HG02571 (cell line): ENCODE measurements at regions not wholly inside any gene's neighbourhood (a gene's known extent, or its start where the extent isn't known, plus 50 kb on each side); places are given as distances from the start of the nearest gene placed in this dataset.

Source experiments
- ATAC-seq: cut with Tn5 transposase; IDR thresholded peaks from one replicate; pipeline ENCODE4 v1.9.1; 2021; ENCODE audit warnings: mild to moderate bottlenecking, moderate library complexity; ENCODE audit not compliant: unreplicated experiment

GRCh38 chr13:89827552-89827951 is 1519.9 kb upstream of the MIR17HG start:
- no peak for ATAC-seq

- no peak for ATAC-seq
These were observed 1519.0 kb upstream of the MIR17HG start for GRCh38 chr13:89828506-89828905.

GRCh38 chr13:89831157-89831556 is 1516.3 kb upstream of the MIR17HG start:
- no peak for ATAC-seq

GRCh38 chr13:89832827-89833226 is 1514.7 kb upstream of the MIR17HG start:
- no peak for ATAC-seq

DNA sequence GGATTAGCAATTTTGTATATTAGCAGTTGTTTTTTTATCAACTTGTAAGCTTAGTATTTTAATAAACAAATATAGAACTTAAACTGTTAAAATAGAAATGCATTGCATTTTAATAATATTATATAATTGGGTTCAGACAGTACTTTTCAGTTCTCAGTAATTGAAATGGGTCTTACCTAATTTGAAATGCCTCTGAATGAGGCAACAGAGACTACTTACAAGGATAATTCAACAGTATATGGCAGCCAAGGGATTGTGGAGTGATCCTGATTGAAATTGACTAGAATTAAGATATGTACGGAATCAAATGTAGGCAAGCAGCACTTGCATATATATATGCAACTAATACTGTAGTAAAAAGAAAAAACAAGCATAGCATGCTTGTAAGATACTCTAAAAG is 1503.9 kb upstream of the MIR17HG start:
- no peak for ATAC-seq

DNA sequence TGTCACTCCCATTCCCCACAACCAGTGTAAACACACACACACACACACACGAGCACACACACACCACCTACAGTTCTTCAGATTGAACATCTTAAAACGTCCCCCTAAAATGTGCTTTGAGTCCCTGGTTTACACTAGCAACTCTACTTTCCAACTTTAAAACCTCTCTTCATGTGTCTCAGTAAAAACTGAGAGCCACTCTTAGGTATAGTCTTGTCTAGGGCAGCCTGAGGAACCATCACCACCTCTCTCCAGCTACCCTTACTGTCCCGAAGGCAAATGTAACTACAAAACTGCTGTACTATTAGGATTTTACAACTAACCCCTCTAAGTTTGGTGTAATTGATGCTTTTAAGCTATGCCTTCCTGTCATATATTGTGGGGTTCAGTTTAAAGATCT is 1501.6 kb upstream of the MIR17HG start:
- no peak for ATAC-seq

DNA sequence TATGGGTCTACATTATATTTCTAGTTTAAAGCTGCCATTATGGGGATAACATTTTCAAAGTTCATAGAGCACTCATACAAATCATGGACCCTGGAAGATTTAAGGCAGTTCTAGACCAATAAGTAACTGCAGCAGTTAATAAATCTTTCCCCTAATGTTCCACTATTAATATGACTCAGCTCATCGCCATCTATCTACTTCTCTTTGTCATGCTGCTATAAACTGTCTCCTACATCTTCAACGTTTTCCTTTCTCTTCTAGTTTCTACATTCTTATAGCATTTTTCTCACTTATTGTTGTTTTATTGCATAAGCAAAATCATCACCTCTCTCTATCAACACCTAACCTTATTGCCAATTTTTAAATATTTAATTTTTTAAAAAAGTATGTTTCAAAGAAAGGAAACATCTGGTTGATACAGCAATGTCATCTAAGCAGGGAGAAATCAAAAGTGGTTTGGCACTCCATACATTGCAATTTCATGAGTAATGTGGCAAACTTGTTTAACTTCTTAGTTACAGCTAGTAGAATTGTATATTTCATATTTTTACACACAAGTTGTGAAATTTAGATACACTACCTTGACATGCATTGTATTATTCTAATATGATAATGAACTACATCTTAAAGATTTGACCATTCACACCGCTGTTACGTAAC is 1500.4 kb upstream of the MIR17HG start:
- ATAC-seq = no peak

DNA sequence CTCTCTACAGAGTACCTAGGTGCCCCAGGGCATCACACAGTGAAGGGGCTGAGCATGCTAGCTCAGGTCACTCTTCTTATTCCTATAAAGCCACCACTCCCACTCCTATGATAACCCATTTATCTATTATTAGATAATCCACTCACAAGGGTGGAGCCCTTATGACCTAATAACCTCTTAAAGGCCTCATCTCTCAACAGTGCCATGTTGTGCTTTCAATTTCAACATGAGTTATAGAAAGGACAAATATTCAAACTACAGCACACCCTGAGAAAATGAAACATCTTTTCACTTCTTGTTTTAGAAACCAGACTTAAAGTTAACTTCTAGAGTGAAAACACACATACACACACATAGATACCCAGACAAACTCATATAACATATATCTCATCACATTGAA is 1494.9 kb upstream of the MIR17HG start:
- no peak for ATAC-seq

DNA sequence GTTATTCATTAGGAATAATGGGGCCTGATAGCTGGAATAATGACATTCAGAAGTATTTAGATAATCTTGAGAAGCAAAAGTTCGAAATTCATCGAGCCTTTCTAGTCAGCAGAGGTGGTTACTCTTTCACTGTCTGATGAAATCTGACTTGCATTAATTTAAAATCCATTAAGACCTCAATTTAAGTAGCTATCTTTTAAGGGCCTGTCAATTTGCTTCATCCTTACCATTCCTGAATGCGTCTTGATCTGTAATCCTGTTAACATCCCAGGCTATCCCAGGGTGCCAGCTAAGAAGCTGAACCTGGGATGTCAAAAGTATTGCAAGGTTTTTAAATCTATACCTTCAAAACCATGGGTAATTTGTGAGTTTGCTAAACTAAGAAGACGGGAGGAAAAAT is 1491.0 kb upstream of the MIR17HG start:
- ATAC-seq = no peak

DNA sequence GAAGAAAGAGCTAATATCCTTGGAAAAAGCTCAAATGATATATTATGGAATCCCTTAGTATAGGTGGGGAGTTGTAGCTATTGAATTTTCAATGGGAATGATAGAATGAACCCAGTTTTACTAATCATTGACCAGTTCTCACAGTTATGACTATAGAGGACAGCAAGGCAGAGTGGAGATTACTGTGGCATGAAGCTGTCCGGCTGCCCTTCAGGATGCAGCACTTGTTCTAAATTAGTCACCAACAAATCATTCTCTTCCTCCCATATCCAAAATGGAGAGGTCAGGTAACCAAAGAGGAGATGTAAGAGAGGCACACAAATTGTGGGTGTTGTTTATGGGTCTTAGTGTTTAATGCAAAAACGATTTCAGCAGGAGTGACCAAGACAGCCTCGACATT is 1490.0 kb upstream of the MIR17HG start:
- ATAC-seq = no peak

GRCh38 chr13:89862011-89862690 is 1485.3 kb upstream of the MIR17HG start:
- no peak for ATAC-seq

- no peak for ATAC-seq
These were observed 1484.8 kb upstream of the MIR17HG start for GRCh38 chr13:89862691-89863036.

- ATAC-seq = no peak
These were observed 1482.1 kb upstream of the MIR17HG start for GRCh38 chr13:89865164-89866064.

DNA sequence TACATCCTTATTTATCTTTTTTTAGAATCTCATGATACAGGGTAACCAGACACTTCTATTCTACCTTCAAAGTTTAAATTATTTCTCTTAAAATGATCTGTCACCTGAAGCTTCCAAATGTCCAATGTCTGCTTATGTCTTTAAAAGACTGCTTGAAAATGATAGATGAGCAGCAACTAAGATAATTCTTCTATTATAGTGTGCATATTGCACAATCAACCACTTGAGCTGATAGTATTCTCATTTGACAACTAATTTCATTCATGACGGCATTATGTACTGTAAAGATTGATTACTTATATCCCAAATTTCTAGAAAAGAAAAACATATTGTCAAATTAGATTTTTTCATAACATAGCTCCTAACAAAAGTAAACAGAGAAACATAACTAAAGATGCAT is 1478.2 kb upstream of the MIR17HG start:
- no peak for ATAC-seq

DNA sequence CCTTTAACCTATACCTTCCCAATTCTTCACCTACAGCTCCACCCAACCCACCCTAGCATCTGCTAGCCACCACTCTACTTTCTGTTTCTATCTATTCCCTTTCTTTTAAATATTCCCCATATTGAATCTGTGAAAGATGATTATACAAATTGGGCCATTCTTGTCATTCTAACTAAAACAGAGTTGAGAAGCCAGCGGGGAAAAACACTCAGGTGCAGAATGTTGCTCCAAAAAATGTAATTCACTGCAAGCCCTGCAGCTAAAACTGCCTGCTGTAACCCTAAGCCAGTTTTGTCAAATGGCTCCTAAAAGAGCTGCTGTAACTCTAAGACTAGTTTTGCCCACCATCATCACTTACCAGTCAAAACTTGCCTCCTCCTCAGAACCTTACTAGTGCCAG is 1468.6 kb upstream of the MIR17HG start:
- ATAC-seq = no peak

- no peak for ATAC-seq
These were observed 1467.3 kb upstream of the MIR17HG start for GRCh38 chr13:89880201-89880600.

DNA sequence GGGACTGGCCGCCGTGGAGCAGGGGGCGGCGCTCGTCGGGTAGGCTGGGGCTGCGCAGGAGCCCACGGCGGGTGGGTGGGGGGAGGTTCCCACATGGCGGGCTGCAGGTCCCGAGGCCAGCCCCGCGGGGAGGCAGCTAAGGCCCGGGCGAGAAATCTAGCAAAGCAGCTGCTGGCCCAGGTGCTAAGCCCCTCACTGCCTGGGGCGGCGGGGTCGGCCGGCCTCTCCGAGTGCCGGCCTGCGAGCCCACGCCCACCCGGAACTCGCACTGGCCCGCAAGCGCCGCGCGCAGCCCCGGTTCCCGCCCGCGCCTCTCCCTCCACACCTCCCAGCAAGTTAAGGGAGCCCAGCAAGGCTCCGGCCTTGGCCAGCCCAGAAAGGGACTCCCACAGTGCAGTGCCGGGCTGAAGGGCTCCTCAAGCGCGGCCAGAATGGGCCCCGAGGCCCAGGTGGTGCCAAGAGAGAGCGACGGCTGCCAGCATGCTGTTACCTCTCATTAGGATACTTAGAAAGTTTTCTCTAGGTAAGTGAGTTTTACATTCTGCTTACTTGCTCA is 1463.5 kb upstream of the MIR17HG start:
- no peak for ATAC-seq

GRCh38 chr13:89890806-89891205 is 1456.7 kb upstream of the MIR17HG start:
- ATAC-seq = no peak

DNA sequence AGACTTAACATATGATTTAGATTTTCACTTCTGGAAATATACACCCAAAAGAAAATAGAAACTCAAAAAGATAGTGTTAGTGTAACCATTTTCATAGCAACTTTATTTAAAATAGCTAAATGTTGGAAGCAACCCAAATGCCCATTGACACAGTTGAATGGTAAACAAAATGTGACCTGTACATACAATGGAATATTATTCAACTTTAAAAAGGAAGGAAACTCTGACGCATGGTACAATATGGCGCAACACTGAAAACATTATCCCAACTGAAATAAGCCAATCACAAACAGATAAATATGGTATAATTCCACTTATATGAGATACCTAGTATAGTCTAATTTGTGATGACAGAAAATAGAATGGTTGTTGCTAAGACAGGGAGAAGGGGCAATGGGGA is 1456.1 kb upstream of the MIR17HG start:
- no peak for ATAC-seq

DNA sequence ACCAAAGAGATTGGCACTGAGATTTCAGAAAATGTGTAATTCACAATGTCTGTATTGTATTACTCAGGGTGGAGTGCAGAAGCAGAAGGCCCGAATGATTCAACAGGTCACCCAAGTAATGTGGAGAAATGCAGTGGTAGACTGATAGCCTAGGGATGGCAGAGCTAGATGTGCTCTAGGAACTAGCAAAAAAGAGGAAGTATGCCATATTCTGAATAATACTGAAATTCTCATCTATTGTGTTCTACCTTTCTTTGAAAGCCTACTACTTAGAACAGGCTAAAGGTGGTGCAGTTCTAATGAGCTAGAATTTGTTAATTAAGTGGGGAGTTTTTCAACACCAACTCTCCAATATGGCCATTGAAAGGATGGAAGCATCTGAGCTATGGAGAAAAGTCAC is 1449.8 kb upstream of the MIR17HG start:
- ATAC-seq = no peak

DNA sequence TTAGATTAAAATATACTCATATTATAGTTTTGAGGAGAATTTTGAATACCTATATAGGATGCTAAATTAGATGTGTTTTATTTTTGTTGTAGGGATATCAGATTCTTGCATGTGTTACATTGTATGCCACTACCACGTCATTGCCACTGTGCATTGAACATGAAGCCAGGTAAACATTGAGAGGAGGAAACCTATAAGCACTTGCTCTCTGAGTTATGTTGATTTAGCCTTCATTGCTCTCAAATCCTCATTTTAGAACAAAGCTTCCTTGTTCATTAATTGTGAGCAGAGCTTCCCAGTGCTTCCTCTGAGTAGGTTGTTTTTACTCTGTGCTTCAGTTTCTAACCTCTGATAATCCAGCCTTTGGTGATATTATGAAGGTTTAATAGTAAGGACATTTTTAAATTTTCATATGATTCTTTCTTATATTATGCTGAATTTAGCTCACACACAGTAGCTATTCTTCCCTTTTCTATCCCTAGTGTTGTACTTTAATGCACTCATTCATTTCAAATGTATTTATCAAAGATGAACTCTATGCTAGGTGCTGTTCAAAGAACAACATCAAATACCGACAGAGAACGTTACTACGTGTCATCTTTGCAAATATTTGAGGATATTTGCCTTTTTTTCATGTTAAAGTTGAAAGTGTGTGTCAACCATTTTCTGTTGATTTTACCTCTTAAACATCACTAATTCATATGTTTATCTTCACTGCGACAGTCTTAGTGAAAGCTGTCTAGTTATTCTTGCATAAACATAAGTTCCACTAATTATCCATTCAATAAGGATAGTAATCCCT is 1448.0 kb upstream of the MIR17HG start:
- ATAC-seq = no peak
